Fibroblast of lung (primary cell): ENCODE measurements at regions not wholly inside any gene's neighbourhood (a gene's known extent, or its start where the extent isn't known, plus 50 kb on each side); places are given as distances from the start of the nearest gene placed in this dataset.

Experiments used
- CTCF ChIP-seq, 2 donors: IDR thresholded peaks in 1 of 2; conservative IDR thresholded peaks in 1 of 2; 1 replicate in 1 of 2; 2 replicates in 1 of 2; pipeline ENCODE4 v1.5.1; 2011 to 2012; ENCODE audit warnings: low read length in 2 of 2, control low read depth in 1 of 2, inconsistent platforms in 1 of 2, low read depth in 1 of 2, mild to moderate bottlenecking in 1 of 2
- EZH2 ChIP-seq: IDR thresholded peaks from 2 replicates; pipeline ENCODE4 v1.5.1; 2012; ENCODE audit warnings: low read length, control low read depth, mild to moderate bottlenecking; ENCODE audit errors: missing control alignments

GRCh38 chr2:198468136-198468535, 663.7 kb downstream of the PLCL1 start:
- no peak for TF ChIP-seq CTCF (conservative IDR thresholded peaks at IDR 0.05 in 1 of 2, IDR thresholded peaks at IDR 0.05 in 1 of 2; ENCODE audit: low read depth in 1 of 2, low read length in 2 of 2)
- TF ChIP-seq EZH2 = no peak
